ENCODE measurements at regions not wholly inside any gene's neighbourhood (a gene's known extent, or its start where the extent isn't known, plus 50 kb on each side); places are given as distances from the start of the nearest gene placed in this dataset.

DNA sequence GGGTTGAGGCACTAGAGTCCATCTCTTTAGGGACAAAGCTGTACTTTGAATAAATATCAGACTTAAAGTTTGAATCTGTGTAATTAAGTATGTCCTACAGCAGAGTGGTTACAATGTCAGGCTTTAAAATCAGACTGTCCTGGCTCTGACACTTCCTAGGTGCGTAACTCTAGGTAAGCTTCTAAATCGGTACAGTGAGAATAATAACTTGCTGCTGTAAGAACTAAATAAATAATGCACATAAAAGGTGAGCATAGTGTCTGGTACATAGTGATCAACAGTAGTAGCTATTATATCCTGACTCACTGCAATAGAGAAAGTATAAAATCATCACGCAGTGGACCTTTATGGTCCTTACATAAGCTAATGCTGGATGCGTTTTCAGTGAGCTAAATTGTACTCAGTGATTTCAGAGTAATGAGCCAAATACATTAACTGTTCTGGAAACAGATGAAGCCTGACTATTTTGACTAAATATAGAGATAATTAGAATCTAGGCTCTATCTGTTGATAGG lies 72.2 kb upstream of the PDK4 start:
- TF ChIP-seq, protein P1, sequence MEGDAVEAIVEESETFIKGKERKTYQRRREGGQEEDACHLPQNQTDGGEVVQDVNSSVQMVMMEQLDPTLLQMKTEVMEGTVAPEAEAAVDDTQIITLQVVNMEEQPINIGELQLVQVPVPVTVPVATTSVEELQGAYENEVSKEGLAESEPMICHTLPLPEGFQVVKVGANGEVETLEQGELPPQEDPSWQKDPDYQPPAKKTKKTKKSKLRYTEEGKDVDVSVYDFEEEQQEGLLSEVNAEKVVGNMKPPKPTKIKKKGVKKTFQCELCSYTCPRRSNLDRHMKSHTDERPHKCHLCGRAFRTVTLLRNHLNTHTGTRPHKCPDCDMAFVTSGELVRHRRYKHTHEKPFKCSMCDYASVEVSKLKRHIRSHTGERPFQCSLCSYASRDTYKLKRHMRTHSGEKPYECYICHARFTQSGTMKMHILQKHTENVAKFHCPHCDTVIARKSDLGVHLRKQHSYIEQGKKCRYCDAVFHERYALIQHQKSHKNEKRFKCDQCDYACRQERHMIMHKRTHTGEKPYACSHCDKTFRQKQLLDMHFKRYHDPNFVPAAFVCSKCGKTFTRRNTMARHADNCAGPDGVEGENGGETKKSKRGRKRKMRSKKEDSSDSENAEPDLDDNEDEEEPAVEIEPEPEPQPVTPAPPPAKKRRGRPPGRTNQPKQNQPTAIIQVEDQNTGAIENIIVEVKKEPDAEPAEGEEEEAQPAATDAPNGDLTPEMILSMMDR (conservative IDR thresholded peaks at IDR 0.05; ENCODE audit: low read depth, low read length), result no peak
- TF ChIP-seq MAFK (IDR thresholded peaks at IDR 0.05; ENCODE audit: low read depth, low read length) (no peak), RAD21 (IDR thresholded peaks at IDR 0.05; ENCODE audit: low read length) (no peak), POLR2A (IDR thresholded peaks at IDR 0.05; ENCODE audit: low read depth, low read length) (no peak), BHLHE40 (IDR thresholded peaks at IDR 0.05; ENCODE audit: low read depth, low read length) (no peak), CEBPB (IDR thresholded peaks at IDR 0.05; ENCODE audit: low read depth, low read length) (no peak), SMC3 (IDR thresholded peaks at IDR 0.05; ENCODE audit: low read depth, low read length) (no peak), MXI1 (IDR thresholded peaks at IDR 0.05; ENCODE audit: borderline replicate concordance, low read depth, low read length) (no peak), RFX5 (IDR thresholded peaks at IDR 0.05; ENCODE audit: low read depth, low read length) (no peak), RCOR1 (IDR thresholded peaks at IDR 0.05; ENCODE audit: insufficient replicate concordance, low read length) (no peak), CHD1 (IDR thresholded peaks at IDR 0.05; ENCODE audit: low read depth, low read length) (no peak), MAZ (IDR thresholded peaks at IDR 0.05; ENCODE audit: borderline replicate concordance, low read depth, low read length) (no peak)
- TF ChIP-seq, protein P2, sequence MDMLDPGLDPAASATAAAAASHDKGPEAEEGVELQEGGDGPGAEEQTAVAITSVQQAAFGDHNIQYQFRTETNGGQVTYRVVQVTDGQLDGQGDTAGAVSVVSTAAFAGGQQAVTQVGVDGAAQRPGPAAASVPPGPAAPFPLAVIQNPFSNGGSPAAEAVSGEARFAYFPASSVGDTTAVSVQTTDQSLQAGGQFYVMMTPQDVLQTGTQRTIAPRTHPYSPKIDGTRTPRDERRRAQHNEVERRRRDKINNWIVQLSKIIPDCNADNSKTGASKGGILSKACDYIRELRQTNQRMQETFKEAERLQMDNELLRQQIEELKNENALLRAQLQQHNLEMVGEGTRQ (IDR thresholded peaks at IDR 0.05; ENCODE audit: low read depth, low read length), result no peak
